ENCODE measurements at regions not wholly inside any gene's neighbourhood (a gene's known extent, or its start where the extent isn't known, plus 50 kb on each side); places are given as distances from the start of the nearest gene placed in this dataset.

DNA sequence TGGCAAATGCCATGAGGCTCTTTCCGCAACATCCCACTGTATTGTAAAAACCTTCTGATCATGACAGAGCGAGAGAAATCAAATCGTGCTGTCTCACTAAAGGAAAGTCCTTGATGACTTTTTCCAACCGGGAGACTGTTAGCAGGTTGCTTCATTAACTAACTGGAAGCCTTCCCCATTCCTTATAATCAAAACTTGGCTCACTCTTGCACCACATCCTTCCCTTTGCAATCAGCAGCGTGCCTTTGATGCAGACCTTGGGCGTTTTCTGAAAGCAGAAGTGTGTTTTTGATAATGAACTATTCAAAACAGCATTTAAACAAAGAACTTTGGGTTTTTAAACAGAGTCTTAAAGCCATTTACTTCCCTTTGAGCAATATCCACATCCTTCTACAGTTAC is 96.2 kb upstream of the CNR1 start:
- TF ChIP-seq, protein P1, sequence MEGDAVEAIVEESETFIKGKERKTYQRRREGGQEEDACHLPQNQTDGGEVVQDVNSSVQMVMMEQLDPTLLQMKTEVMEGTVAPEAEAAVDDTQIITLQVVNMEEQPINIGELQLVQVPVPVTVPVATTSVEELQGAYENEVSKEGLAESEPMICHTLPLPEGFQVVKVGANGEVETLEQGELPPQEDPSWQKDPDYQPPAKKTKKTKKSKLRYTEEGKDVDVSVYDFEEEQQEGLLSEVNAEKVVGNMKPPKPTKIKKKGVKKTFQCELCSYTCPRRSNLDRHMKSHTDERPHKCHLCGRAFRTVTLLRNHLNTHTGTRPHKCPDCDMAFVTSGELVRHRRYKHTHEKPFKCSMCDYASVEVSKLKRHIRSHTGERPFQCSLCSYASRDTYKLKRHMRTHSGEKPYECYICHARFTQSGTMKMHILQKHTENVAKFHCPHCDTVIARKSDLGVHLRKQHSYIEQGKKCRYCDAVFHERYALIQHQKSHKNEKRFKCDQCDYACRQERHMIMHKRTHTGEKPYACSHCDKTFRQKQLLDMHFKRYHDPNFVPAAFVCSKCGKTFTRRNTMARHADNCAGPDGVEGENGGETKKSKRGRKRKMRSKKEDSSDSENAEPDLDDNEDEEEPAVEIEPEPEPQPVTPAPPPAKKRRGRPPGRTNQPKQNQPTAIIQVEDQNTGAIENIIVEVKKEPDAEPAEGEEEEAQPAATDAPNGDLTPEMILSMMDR (conservative IDR thresholded peaks at IDR 0.05; ENCODE audit: low read depth in 2 of 2), result no peak
- TF ChIP-seq, protein P2, sequence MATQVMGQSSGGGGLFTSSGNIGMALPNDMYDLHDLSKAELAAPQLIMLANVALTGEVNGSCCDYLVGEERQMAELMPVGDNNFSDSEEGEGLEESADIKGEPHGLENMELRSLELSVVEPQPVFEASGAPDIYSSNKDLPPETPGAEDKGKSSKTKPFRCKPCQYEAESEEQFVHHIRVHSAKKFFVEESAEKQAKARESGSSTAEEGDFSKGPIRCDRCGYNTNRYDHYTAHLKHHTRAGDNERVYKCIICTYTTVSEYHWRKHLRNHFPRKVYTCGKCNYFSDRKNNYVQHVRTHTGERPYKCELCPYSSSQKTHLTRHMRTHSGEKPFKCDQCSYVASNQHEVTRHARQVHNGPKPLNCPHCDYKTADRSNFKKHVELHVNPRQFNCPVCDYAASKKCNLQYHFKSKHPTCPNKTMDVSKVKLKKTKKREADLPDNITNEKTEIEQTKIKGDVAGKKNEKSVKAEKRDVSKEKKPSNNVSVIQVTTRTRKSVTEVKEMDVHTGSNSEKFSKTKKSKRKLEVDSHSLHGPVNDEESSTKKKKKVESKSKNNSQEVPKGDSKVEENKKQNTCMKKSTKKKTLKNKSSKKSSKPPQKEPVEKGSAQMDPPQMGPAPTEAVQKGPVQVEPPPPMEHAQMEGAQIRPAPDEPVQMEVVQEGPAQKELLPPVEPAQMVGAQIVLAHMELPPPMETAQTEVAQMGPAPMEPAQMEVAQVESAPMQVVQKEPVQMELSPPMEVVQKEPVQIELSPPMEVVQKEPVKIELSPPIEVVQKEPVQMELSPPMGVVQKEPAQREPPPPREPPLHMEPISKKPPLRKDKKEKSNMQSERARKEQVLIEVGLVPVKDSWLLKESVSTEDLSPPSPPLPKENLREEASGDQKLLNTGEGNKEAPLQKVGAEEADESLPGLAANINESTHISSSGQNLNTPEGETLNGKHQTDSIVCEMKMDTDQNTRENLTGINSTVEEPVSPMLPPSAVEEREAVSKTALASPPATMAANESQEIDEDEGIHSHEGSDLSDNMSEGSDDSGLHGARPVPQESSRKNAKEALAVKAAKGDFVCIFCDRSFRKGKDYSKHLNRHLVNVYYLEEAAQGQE (IDR thresholded peaks at IDR 0.05; ENCODE audit: unreplicated experiment), result no peak
- TF ChIP-seq CREB1 (CRISPR knock-in tag; IDR thresholded peaks at IDR 0.05; ENCODE audit: low read depth), result no peak
- no peak for TF ChIP-seq EZH2phosphoT487 (IDR thresholded peaks at IDR 0.05; ENCODE audit: unreplicated experiment)
- TF ChIP-seq, protein P3, sequence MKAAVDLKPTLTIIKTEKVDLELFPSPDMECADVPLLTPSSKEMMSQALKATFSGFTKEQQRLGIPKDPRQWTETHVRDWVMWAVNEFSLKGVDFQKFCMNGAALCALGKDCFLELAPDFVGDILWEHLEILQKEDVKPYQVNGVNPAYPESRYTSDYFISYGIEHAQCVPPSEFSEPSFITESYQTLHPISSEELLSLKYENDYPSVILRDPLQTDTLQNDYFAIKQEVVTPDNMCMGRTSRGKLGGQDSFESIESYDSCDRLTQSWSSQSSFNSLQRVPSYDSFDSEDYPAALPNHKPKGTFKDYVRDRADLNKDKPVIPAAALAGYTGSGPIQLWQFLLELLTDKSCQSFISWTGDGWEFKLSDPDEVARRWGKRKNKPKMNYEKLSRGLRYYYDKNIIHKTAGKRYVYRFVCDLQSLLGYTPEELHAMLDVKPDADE (IDR thresholded peaks at IDR 0.05), result no peak
- TF ChIP-seq POLR2AphosphoS5 (IDR thresholded peaks at IDR 0.05; ENCODE audit: low read depth), result no peak
- no peak for TF ChIP-seq EZH2 (IDR thresholded peaks at IDR 0.05; ENCODE audit: low read depth, unreplicated experiment)
- TF ChIP-seq NANOG (IDR thresholded peaks at IDR 0.05; ENCODE audit: borderline replicate concordance), result no peak
- no peak for TF ChIP-seq STAT1 (IDR thresholded peaks at IDR 0.05; ENCODE audit: unreplicated experiment)
